Trophoblast cell (in vitro differentiated cells and primary cell): ENCODE measurements at regions not wholly inside any gene's neighbourhood (a gene's known extent, or its start where the extent isn't known, plus 50 kb on each side); places are given as distances from the start of the nearest gene placed in this dataset.

ENCODE experiments used
- DNase-seq, 2 donors: peaks; one replicate each; pipeline ENCODE4 v3.0.0-alpha.2; 2016
- H2AFZ ChIP-seq: 2 replicates; pipeline ENCODE4 v1.6.1; 2013; ENCODE audit warnings: low read length, moderate library complexity, mild to moderate bottlenecking; ENCODE audit not compliant: insufficient read depth, poor library complexity
- H2AK5ac ChIP-seq: 2 replicates; pipeline ENCODE4 v1.6.1; 2013; ENCODE audit warnings: mild to moderate bottlenecking, low read length
- H2BK120ac ChIP-seq: 2 replicates; pipeline ENCODE4 v1.6.1; 2013; ENCODE audit warnings: low read length, mild to moderate bottlenecking, moderate library complexity; ENCODE audit not compliant: insufficient read depth, poor library complexity
- H2BK12ac ChIP-seq: 2 replicates; pipeline ENCODE4 v1.6.1; 2013; ENCODE audit warnings: mild to moderate bottlenecking, low read length, moderate library complexity
- H2BK5ac ChIP-seq: 2 replicates; pipeline ENCODE4 v1.6.1; 2013; ENCODE audit warnings: low read length, low read depth, moderate library complexity, mild to moderate bottlenecking; ENCODE audit not compliant: poor library complexity
- H3K14ac ChIP-seq: 2 replicates; pipeline ENCODE4 v1.6.1; 2013; ENCODE audit warnings: mild to moderate bottlenecking, low read length
- H3K18ac ChIP-seq: 2 replicates; pipeline ENCODE4 v1.6.1; 2013; ENCODE audit warnings: mild to moderate bottlenecking, low read length
- H3K23ac ChIP-seq: 2 replicates; pipeline ENCODE4 v1.6.1; 2013; ENCODE audit warnings: low read length
- H3K27ac ChIP-seq: 2 replicates; pipeline ENCODE4 v1.5.1; 2013; ENCODE audit warnings: low read depth, mild to moderate bottlenecking, inconsistent platforms, low read length, moderate library complexity
- H3K27me3 ChIP-seq: 2 replicates; pipeline ENCODE4 v1.6.1; 2013; ENCODE audit warnings: inconsistent platforms, mild to moderate bottlenecking, low read length, moderate library complexity; ENCODE audit not compliant: insufficient read depth
- H3K36me3 ChIP-seq, 2 experiments: 1 replicate in 1 of 2; 2 replicates in 1 of 2; pipeline ENCODE4 v1.6.1; 2013; ENCODE audit warnings: low read length in 2 of 2, mild to moderate bottlenecking in 2 of 2, moderate library complexity in 1 of 2; ENCODE audit not compliant: insufficient read depth in 2 of 2, control insufficient read depth in 1 of 2
- H3K4ac ChIP-seq: 2 replicates; pipeline ENCODE4 v1.6.1; 2013; ENCODE audit warnings: low read depth, mild to moderate bottlenecking, low read length, moderate library complexity
- H3K4me1 ChIP-seq, 2 experiments: 1 replicate in 1 of 2; 2 replicates in 1 of 2; pipeline ENCODE4 v1.6.1; 2013; ENCODE audit warnings: low read length in 2 of 2, mild to moderate bottlenecking in 2 of 2, moderate library complexity in 1 of 2; ENCODE audit not compliant: insufficient read depth in 2 of 2, control insufficient read depth in 1 of 2
- H3K4me2 ChIP-seq: 2 replicates; pipeline ENCODE4 v1.6.1; 2013; ENCODE audit warnings: inconsistent platforms, mild to moderate bottlenecking, low read length, moderate library complexity
- H3K4me3 ChIP-seq: 2 replicates; pipeline ENCODE4 v1.5.1; 2013; ENCODE audit warnings: mild to moderate bottlenecking, low read depth, low read length, inconsistent platforms
- H3K79me1 ChIP-seq: one replicate; pipeline ENCODE4 v1.6.1; 2013; ENCODE audit warnings: low read length
- H3K79me2 ChIP-seq: 2 replicates; pipeline ENCODE4 v1.6.1; 2013; ENCODE audit warnings: low read length, mild to moderate bottlenecking; ENCODE audit not compliant: control insufficient read depth, insufficient read depth, poor library complexity
- H3K9ac ChIP-seq: 2 replicates; pipeline ENCODE4 v1.6.1; 2013; ENCODE audit warnings: mild to moderate bottlenecking, low read length
- H3K9me3 ChIP-seq: 2 replicates; pipeline ENCODE4 v1.6.1; 2013; ENCODE audit warnings: low read depth, mild to moderate bottlenecking, control low read depth, inconsistent platforms, low read length; ENCODE audit not compliant: insufficient read depth
- H4K12ac ChIP-seq: 2 replicates; pipeline ENCODE4 v1.6.1; 2013; ENCODE audit warnings: low read depth, mild to moderate bottlenecking, low read length, moderate library complexity
- H4K8ac ChIP-seq: 2 replicates; pipeline ENCODE4 v1.6.1; 2013; ENCODE audit warnings: low read depth, mild to moderate bottlenecking, low read length, moderate library complexity
- H4K91ac ChIP-seq: one replicate; pipeline ENCODE4 v1.6.1; 2013; ENCODE audit warnings: low read depth, mild to moderate bottlenecking, low read length, moderate library complexity
- WGBS: extraction: QIAGEN DNeasy Blood & Tissue Kit; methylation state at CpG from one replicate; pipeline ENCODE4 v1.1.7; 2013; ENCODE audit warnings: missing lambda C conversion rate; ENCODE audit not compliant: insufficient read length, insufficient coverage; ENCODE audit errors: extremely low coverage; 5-methylcytosine and 5-hydroxymethylcytosine counted together

DNA sequence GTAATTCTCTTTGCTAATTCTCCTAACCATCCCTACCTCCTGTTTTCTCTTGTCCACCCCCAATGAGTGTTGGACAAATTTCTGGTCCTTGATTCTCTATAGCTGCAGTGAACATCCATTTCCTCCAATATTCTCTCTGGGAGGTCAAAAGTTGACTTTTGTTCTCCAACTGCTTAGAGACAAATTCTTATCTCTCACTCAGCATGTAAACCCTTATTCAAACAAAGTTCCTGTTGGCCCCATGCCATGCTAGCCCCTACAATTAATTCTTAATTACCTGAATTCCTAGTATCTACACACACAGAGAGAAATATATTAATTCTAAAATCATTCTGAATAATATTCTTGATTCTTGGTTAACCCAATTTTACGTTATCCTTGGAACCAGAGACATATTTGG lies 472.9 kb upstream of the ACTBL2 start:
- Histone ChIP-seq H3K36me3 (no peaks in the 10 kb centered on the region), H4K91ac (no peak overlapping the region), H3K14ac (no peak overlapping the region), H3K27ac (no peak overlapping the region), H3K9ac (no peak overlapping the region), H3K4me3 (no peak overlapping the region), H3K4me2 (no peak overlapping the region), H2BK12ac (no peak overlapping the region), H2AFZ (no peak overlapping the region), H3K9me3 (no peaks in the 10 kb centered on the region), H3K4ac (no peak overlapping the region), H3K79me2 (no peaks in the 10 kb centered on the region), H3K4me1 (peaks cover 4 to 11% of the 10 kb centered on the region in 2 experiments), H3K79me1 (peaks cover 6% of the 10 kb centered on the region), H4K12ac (no peak overlapping the region), H3K23ac (no peak overlapping the region), H2BK5ac (no peak overlapping the region), H2AK5ac (no peak overlapping the region), H3K27me3 (no peaks in the 10 kb centered on the region), H2BK120ac (no peak overlapping the region), H3K18ac (no peak overlapping the region), H4K8ac (no peak overlapping the region)
- no CpG with 5 or more reads among the region's 1 CpG for WGBS
- DNase-seq: no peak

DNA sequence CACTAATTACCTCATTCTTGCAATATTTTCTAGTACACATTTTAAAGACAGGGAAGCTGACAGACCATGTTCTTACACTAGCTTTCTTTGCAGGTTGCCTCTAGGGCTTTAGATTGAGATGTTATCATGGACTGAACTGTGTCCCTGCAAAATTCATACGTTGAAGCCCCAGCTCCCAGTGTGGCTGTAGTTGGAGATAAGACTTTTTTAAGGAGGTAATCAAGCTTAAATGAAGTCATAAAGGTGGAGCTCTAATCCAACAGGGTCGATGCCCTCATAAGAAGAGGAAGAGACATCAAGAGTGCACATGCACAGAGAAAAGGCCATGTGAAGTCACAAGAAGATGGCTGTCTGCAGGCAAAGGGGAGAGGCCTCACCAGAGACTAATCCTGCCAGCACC lies 471.2 kb upstream of the ACTBL2 start:
- Histone ChIP-seq H3K79me1 (peaks cover 6% of the 10 kb centered on the region), H3K36me3 (no peaks in the 10 kb centered on the region), H2AFZ (no peak overlapping the region), H2AK5ac (no peak overlapping the region), H3K4me3 (no peak overlapping the region), H3K14ac (no peak overlapping the region), H4K8ac (no peak overlapping the region), H3K4me1 (peaks cover 4 to 11% of the 10 kb centered on the region in 2 experiments), H3K4ac (no peak overlapping the region), H3K4me2 (peak overlapping the region; percentile 25), H2BK5ac (no peak overlapping the region), H2BK12ac (no peak overlapping the region), H4K91ac (no peak overlapping the region), H3K23ac (no peak overlapping the region), H3K18ac (no peak overlapping the region), H4K12ac (no peak overlapping the region), H2BK120ac (no peak overlapping the region), H3K9ac (no peak overlapping the region), H3K27ac (peak overlapping the region; percentile 67), H3K9me3 (no peaks in the 10 kb centered on the region), H3K79me2 (no peaks in the 10 kb centered on the region), H3K27me3 (no peaks in the 10 kb centered on the region)
- DNase-seq: peak; percentile 25 to 76
- WGBS: no CpG with 5 or more reads among the region's 2 CpGs

DNA sequence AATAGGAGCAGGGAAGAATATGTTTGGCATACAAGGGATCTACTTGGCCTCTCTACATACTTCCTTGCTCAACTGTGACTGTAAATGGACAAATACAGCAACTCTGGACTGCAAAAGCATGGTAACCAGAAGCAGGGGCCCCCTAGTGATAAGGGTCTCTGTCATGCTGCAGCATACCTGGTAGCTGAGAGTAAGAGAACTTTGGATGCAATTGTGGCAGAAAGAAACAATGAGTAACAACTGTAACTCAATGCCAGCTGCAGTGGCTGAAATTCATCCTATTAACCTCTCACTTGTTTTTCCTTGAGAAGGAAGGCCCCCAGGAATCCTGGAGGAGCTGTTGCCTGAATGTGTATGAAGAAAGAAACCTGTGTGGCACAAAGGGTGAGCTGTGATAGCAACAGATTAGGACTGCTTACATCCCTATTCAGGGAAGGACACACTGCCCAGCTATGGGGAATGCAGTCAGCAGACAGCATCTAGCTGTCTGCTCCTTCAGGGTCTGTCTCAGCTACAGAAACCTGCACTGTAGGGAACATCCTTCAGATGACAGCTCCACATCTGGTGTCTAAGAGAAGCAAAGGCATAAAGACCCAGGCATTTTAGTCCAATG lies 468.1 kb upstream of the ACTBL2 start:
- no peak overlapping the region for H2AK5ac ChIP-seq

DNA sequence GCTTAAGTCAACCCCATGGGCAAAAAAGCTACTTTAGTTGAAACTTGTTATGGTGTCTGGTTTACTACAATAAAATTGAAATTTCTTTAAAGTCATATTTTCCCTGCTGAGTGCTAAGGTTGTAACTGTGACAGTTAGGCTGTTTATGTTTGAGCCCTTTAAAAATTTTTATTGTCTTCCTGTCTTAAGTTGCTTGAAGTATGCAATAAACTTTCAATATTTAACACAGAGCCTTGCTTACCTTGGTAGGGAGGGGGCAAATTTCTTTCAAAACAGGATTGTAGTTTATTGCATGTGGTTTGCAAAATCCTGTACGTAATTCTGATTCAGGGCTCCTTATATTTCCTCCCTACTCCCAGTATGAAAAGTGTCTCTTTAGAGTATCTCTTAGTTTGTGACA lies 465.5 kb upstream of the ACTBL2 start:
- Histone ChIP-seq H3K4me1 (peaks cover 2 to 5% of the 10 kb centered on the region in 2 experiments), H2AFZ (no peak overlapping the region), H3K4me2 (no peak overlapping the region), H4K91ac (no peak overlapping the region), H3K9ac (no peak overlapping the region), H3K18ac (no peak overlapping the region), H3K23ac (no peak overlapping the region), H3K79me1 (peaks cover under 1% of the 10 kb centered on the region), H2BK12ac (no peak overlapping the region), H3K36me3 (no peaks in the 10 kb centered on the region), H4K8ac (no peak overlapping the region), H2AK5ac (no peak overlapping the region), H2BK5ac (no peak overlapping the region), H4K12ac (no peak overlapping the region), H3K9me3 (no peaks in the 10 kb centered on the region), H3K14ac (no peak overlapping the region), H3K4ac (no peak overlapping the region), H3K27me3 (no peaks in the 10 kb centered on the region), H3K4me3 (no peak overlapping the region), H3K79me2 (no peaks in the 10 kb centered on the region), H2BK120ac (no peak overlapping the region), H3K27ac (no peak overlapping the region)
- no CpG with 5 or more reads among the region's 1 CpG for WGBS
- no peak for DNase-seq

More for the DNA sequence above, 468.1 kb upstream of the ACTBL2 start:
- H3K79me1 ChIP-seq: peaks cover 6% of the 10 kb centered on the region
- no peak overlapping the region for H2BK12ac ChIP-seq
- no peak overlapping the region for H3K9ac ChIP-seq
- no peak overlapping the region for H3K4me2 ChIP-seq
- no peaks in the 10 kb centered on the region for H3K36me3 ChIP-seq
- H4K91ac ChIP-seq: no peak overlapping the region
- H3K27ac ChIP-seq: no peak overlapping the region
- DNase-seq: no peak
- H3K79me2 ChIP-seq: no peaks in the 10 kb centered on the region
- no peak overlapping the region for H3K4me3 ChIP-seq
- no peak overlapping the region for H3K18ac ChIP-seq
- no peak overlapping the region for H2AFZ ChIP-seq
- H2BK5ac ChIP-seq: no peak overlapping the region
- H2BK120ac ChIP-seq: no peak overlapping the region
- no peaks in the 10 kb centered on the region for H3K27me3 ChIP-seq
- no peak overlapping the region for H4K8ac ChIP-seq
- no peak overlapping the region for H3K4ac ChIP-seq
- no peak overlapping the region for H4K12ac ChIP-seq
- H3K9me3 ChIP-seq: no peaks in the 10 kb centered on the region
- peaks cover 4 to 11% of the 10 kb centered on the region in 2 experiments for H3K4me1 ChIP-seq
- no peak overlapping the region for H3K14ac ChIP-seq
- H3K23ac ChIP-seq: no peak overlapping the region
